HG02870 (cell line): ENCODE measurements at regions not wholly inside any gene's neighbourhood (a gene's known extent, or its start where the extent isn't known, plus 50 kb on each side); places are given as distances from the start of the nearest gene placed in this dataset.

ENCODE experiments used
- ATAC-seq: cut with Tn5 transposase; IDR thresholded peaks from one replicate; pipeline ENCODE4 v1.9.1; 2021; ENCODE audit warnings: mild to moderate bottlenecking, moderate library complexity; ENCODE audit not compliant: unreplicated experiment

- no peak for ATAC-seq
These were observed 140.5 kb downstream of the TSN start for GRCh38 chr2:121895723-121896571.

GRCh38 chr2:121897335-121897970 lies 142.0 kb downstream of the TSN start:
- ATAC-seq = peak; percentile 81

DNA sequence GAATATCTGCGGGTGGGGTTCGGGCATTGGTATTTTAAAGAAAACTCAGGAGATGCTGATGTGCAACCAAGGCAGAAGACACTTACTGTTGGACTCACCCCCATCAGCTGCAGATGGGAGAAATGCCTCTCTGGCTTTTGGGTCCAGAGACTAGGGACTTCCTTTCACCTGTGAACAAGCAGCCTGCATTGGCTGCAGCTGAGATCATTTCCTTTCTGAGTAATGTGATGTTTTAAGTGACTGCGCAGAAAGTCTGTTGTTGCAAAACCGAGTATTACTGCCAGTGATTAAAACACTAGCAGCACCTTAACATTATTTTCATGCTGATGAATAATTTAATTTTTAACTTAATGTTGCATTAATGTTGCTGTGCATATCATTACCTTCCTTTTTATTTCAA lies 143.0 kb downstream of the TSN start:
- ATAC-seq = no peak

GRCh38 chr2:121900391-121900790 lies 144.9 kb downstream of the TSN start:
- no peak for ATAC-seq

- ATAC-seq = no peak
These were observed 146.7 kb downstream of the TSN start for GRCh38 chr2:121902171-121902591.

- no peak for ATAC-seq
These were observed 147.2 kb downstream of the TSN start for GRCh38 chr2:121902616-121903015.

- ATAC-seq = no peak
These were observed 147.7 kb downstream of the TSN start for GRCh38 chr2:121903037-121903689.

DNA sequence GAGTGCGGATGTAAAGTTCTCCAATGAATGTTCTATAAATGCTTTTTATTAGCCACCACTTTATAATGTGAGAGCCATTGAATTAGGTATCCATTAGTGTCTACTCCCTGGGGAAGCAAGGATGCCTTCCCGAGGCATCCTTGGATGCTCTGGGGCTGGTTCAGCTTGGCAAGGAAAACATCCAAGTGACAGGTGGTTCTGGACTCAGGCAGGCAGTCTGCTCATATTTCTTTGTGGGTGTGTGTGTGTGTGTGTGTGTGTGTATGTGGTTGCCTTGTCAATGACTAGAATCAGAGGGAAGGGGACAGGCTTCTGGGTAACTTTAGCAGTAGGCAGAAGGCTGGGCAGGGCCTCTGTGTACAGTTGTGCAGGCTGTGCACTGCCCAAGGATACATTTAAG lies 149.2 kb downstream of the TSN start:
- ATAC-seq = no peak

DNA sequence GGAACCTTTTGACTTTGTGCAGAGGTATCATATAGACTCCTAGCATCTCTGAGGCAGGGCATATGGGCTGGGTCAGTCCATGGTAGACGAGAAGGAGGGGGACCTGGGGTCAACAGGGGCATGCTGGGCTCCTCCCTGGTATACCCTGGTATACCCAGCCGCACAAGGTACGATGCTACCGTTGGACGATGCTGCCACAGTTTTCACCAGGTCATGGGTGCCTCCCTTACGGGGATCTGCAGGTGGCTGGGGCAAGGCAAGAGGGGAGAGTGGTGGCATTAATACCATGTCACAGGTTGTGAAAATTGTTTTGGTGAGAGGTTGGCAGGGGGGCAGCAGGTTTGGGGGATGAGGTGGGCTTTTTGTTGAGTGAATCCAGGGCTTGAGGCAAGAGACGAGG lies 149.8 kb downstream of the TSN start:
- ATAC-seq = no peak

- ATAC-seq = no peak
These were observed 150.7 kb downstream of the TSN start for GRCh38 chr2:121906170-121906569.

GRCh38 chr2:121907928-121908327 lies 152.5 kb downstream of the TSN start:
- no peak for ATAC-seq

- ATAC-seq = no peak
These were observed 154.7 kb downstream of the TSN start for GRCh38 chr2:121910139-121910538.

- ATAC-seq = no peak
These were observed 155.6 kb downstream of the TSN start for GRCh38 chr2:121911036-121911435.

- ATAC-seq = no peak
These were observed 161.7 kb downstream of the TSN start for GRCh38 chr2:121917143-121917542.

- no peak for ATAC-seq
These were observed 162.8 kb downstream of the TSN start for GRCh38 chr2:121918231-121918630.

- ATAC-seq = no peak
These were observed 164.4 kb downstream of the TSN start for GRCh38 chr2:121919803-121920202.

DNA sequence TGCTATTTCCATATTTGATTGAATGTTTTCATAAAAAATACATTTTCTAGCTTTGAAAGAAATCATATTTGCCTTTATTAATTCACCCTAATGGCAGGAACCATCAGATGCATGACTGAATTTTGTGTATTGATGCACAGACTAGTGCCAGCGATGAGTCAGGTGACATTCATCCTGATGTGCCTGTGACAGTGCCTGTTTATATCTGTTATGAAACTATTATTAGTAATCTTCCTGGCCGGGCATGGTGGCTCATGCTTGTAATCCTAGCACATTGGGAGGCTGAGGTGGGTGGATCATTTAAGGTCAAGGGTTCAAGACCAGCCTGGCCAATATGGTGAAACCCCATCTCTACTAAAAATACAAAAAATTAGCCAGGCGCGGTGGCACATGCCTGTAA lies 170.0 kb downstream of the TSN start:
- no peak for ATAC-seq

DNA sequence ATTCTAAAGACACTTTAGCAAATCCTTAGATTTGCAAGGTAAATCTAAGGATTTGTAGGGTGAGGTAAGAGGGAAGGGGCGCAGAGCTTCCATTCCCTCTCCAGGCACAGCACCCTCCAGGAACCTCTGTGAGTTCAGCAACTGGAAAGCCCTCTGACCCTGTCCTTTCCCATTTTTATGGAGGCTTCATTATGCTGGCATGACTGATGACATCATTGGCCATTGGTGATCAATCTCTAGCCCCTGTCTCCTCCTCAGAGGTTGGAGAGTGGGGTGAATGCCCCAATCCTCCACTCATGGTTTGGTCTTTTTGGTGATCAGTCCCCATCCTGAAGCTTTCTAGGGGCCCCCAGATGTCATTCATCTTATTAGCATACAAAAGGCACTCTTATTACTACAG lies 187.8 kb downstream of the TSN start:
- ATAC-seq = no peak

GRCh38 chr2:121944072-121944831 lies 188.8 kb downstream of the TSN start:
- ATAC-seq = no peak

- ATAC-seq = no peak
These were observed 192.2 kb downstream of the TSN start for GRCh38 chr2:121947674-121948073.

DNA sequence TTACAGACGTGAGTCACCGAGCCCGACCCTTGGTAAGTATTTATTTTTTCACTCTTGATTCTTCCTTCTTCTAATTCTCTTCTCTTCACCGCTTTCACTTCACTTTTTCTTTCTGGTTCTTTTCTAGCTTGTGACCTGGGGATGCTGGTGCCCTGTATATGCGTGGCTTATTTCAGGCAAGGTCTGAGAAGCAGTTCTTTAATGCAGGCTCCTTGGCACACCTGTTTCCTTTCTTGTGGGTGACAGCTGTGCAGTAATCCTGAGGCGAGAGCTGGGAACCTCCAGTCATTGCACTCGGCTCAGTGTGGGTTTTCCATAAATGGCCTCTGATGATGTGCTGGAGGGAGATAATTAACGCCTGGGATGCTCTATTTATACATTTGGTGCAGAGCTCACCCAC lies 193.8 kb downstream of the TSN start:
- no peak for ATAC-seq
